Stimulated activated CD8-positive, alpha-beta memory T cell treated with anti-CD3 and anti-CD28 coated beads, Interleukin-12 subunit alpha, Interleukin-12 subunit beta, amount 100 ng/mL, for 24 hours (primary cell): ENCODE measurements at regions not wholly inside any gene's neighbourhood (a gene's known extent, or its start where the extent isn't known, plus 50 kb on each side); places are given as distances from the start of the nearest gene placed in this dataset.

ENCODE experiments used
- DNase-seq: peaks from one replicate; pipeline ENCODE4 v3.0.0-alpha.2; 2020; ENCODE audit errors: extremely low read depth

GRCh38 chr12:125564753-125565152 lies 499.5 kb downstream of the AACS start:
- DNase-seq: no peak

DNA sequence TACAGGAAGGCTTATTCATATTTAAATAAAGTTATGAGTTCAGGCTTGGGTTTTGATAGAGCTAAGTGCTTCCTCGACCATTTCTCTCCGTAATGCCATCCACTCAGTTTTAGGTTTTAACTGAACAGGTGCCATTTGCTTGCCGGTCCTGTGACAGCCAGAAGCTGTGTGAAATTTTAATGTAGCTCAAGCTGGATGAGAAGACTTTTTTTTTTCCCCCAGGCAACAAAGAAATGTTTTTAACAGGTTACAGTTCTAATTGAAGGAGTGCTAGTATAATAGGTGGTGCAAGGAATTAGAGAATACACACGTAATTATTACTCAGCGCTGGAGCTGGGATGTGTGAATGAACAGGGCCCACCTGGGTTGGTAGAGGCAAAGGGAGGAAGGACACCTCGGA lies 502.3 kb downstream of the AACS start:
- no peak for DNase-seq

GRCh38 chr12:125568306-125568705 lies 503.1 kb downstream of the AACS start:
- no peak for DNase-seq

DNA sequence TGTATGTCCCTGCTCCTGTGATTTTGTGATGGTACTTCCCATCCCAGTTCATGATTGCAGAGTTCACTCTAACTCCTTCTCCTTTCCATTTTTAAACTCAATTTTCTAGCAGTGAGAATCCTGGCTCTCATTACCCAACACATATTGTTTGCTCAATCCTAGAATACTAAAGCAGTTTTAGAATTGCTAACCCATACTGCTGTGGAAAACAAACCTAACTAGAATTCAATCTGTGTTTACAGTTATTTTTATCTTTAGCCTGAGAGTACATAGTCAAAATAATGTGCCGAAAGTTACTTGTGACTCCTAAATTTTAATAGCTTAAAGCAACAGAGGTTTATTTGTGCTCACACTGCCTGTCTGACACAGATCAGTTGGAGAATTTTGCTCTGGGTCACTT lies 508.0 kb downstream of the AACS start:
- DNase-seq: no peak

- DNase-seq: no peak
These were observed 512.1 kb downstream of the AACS start for GRCh38 chr12:125577334-125577733.

GRCh38 chr12:125579916-125580315 lies 514.7 kb downstream of the AACS start:
- DNase-seq: no peak

DNA sequence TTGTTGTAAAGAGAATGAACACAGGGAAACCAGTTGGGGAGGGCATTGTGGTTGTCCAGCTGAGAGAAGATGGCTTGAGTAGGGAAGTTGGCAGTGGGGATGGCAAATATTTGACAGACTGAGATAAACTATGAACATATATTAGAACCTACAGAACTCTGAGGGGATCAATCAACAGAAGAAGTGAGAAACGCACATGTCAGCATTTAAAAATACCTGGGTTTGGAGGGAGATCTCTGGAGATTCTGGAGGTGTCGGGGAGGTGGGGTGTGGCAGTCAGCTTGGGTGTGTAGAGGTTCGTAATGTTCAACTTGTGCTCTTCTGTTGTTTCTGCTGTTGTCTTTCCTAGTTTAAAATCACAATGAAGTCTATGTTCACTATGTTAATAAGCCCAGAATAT lies 517.8 kb downstream of the AACS start:
- DNase-seq: no peak

- DNase-seq: no peak
These were observed 521.2 kb downstream of the AACS start for GRCh38 chr12:125586441-125586840.

DNA sequence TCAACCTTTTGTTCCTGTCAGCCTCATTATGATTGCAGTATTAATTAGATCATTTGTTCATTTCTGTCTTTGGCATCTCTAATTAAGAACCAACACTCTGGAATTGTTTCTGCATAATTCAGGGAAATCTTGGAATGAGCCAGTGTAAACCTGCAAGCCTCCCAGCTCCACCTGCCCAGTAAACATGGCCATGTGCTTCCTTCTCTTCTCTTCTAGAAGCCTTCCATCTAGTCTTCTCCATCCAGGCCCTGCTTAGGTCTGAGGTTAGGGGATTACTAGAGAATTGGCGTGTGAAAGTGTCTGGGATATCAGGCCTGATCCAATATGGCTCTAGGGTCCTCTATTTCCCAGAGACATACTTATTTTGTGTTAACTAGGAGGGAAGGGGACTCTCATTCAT lies 528.0 kb downstream of the AACS start:
- DNase-seq: no peak

GRCh38 chr12:125604976-125605375 lies 539.7 kb downstream of the AACS start:
- no peak for DNase-seq

GRCh38 chr12:125606312-125606711 lies 541.1 kb downstream of the AACS start:
- no peak for DNase-seq

DNA sequence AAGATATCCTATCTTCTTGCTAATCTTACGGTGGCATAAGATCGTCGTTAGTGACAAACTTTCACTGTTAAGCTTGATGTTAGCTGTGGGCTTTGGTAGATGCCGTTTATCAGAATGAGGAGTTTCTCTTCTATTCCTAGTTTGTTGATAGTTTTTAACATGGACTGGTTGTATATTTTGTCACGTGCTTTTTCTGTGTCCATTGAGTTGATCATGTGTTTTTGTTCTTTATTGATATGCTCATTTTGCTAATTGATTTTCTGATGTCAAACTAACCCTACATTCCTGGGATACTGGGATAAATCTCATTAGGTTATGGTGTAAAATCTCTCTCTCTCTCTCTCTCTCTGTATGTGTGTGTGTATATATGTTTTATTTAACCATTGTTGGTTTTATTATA lies 545.1 kb downstream of the AACS start:
- no peak for DNase-seq

DNA sequence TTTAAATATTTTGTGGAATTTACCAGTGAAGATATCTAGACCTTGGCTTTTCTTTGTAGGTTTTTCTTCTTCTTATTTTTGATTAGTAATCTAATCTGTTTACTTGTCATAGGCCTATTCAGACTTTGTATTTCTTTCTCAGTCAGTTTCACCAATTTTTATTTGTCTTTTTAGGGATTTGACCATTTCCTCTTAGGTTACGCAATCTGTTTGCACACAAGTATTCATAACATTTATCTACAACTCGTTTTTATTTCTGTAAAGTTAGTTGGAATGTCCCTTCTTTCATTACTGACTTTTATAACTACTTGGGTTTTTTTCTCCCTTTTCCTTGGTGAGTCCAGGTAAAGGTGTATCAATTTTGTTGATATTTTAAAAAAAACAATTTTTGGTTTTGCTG lies 545.7 kb downstream of the AACS start:
- DNase-seq: no peak

- no peak for DNase-seq
These were observed 548.8 kb downstream of the AACS start for GRCh38 chr12:125614058-125614457.

- DNase-seq: no peak
These were observed 554.5 kb downstream of the AACS start for GRCh38 chr12:125619723-125620122.

- no peak for DNase-seq
These were observed 568.5 kb downstream of the AACS start for GRCh38 chr12:125633686-125634085.

- no peak for DNase-seq
These were observed 569.6 kb downstream of the AACS start for GRCh38 chr12:125634813-125635212.

GRCh38 chr12:125639826-125640225 lies 574.6 kb downstream of the AACS start:
- DNase-seq: no peak

DNA sequence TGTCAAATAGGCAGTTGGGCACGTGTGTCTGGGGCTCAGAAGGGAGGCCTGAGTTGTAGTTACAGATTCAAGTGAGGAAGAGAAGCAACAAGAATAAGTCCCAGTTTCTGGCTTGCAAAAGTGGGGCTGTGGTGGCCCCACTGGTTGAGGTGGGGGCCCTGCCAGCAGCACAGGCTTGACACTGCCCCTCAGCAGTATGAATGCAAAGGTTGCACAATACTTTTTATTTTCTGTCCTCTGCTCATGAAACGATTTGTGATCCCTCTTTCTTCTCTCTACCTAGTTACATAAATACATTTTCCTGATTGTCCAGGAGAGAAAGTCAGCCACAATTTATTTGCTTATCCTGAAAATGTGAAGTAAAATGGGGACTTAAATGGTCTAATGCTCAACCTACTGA lies 577.8 kb downstream of the AACS start:
- DNase-seq: no peak

DNA sequence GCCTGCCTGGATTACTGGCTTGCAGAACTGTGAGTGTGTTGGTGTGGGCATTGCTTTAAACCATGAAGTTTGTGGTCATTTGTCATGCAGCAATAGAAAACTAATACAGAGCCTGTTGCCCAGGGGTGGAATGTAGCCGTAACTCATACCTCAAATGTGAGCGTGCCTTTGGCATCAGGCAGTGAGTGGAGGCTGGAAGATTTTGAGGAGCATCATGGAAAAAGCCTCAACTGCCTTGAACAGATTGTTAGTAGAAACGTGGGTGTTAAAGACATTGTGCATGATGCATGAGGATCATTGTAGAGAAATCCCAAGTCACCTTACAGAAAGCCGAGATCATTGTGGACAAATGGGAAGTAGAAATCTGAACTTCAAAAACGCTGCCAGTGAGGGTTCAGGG lies 580.5 kb downstream of the AACS start:
- DNase-seq: no peak

GRCh38 chr12:125650587-125650986 lies 585.4 kb downstream of the AACS start:
- DNase-seq: no peak

DNA sequence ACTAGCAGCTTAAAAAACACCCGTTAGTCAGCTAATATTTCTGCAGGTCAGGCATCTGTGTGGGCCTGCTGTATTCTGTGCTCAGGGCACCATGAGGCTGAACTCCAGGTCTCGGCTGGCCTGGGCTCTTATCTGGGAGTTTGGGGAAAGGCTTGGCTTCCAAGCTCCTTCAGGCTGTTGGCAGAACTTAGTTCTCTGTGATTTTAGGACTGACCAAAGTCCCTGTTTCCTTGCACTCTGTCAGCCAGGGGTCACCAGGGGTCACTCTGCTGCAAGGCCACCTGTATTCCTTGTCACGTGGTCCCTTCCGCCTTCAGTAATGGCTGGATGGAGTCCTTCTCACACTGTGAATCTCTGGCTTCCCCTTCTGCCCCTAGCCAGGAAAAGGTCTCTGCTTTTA lies 586.4 kb downstream of the AACS start:
- no peak for DNase-seq

DNA sequence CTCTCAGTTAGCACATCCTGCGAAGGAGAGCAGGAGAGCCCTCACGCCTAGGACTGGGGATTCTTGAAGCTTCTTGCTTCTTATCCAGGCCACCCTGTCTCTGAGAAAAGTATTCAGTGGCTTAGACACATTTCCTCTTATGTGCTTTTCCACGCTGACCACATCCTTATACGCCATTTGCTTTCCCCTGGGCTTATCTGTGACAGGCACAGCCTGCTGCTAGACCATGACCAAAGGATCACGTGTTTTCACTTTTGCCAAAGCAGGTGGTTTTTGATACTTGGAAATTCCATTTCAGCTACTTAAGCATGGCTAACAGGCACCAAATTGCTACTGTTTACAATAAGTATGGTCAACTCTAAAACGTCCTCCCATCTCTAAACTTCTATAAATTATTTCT lies 587.4 kb downstream of the AACS start:
- DNase-seq: no peak

DNA sequence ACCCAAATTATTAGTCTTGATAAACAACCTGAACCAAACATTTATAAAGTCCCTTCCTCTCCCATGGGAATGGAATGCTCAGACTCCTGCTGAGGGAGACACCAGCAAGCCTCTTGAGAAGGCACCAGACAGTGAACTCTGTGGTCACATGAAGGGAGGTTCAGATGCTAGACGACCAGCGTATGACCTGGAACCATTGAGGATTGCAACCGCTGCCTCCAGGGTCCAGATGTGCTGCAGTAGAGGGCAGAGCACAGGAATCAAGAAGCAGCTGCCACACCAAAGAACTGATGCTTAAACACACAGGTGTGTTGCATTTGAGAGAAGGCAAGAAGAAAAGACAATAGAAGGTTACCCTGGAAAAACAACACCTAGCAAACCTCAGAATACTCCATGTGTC lies 592.4 kb downstream of the AACS start:
- DNase-seq: no peak
